ENCODE measurements at regions not wholly inside any gene's neighbourhood (a gene's known extent, or its start where the extent isn't known, plus 50 kb on each side); places are given as distances from the start of the nearest gene placed in this dataset.

DNA sequence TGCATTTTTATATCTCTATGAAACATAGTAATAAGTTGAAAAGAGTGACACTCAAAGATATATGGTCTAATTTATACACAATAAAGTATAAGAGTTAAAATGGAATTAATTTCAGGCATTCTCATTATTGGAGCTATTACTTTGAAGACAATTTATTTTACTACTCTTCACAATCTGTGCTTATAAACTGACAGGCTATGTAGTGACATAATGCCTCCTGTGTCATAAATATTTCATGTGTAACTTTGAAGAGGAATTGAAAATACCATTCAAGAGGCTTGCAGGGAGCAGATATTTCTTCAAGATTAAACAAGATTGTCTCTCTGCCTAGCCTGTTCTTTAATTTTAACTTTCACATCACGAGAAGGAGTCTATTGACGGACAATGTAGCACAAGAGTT, 1881.5 kb upstream of the PCDH20 start:
- Histone ChIP-seq H3K27me3 (replicated peaks in 1 of 2; ENCODE audit: control insufficient read depth in 2 of 2, insufficient read depth in 2 of 2, low read length in 1 of 2) (no peaks in the 10 kb centered on the region), H2AFZ (ENCODE audit: control insufficient read depth, low read depth, low read length) (no peak overlapping the region), H3K27ac (ENCODE audit: control insufficient read depth, insufficient read depth) (no peak overlapping the region), H4K20me1 (ENCODE audit: control insufficient read depth, insufficient read depth) (no peaks in the 10 kb centered on the region), H3K4me3 (no peak overlapping the region), H3K9me3 (replicated peaks; ENCODE audit: control insufficient read depth, insufficient read depth, low read length) (no peaks in the 10 kb centered on the region), H3K4me1 (ENCODE audit: control insufficient read depth, insufficient read depth, low read length) (no peaks in the 10 kb centered on the region), H3K79me2 (ENCODE audit: control insufficient read depth, insufficient read depth, low read length) (no peaks in the 10 kb centered on the region), H3K4me2 (ENCODE audit: control insufficient read depth, insufficient read depth) (no peak overlapping the region), H3K36me3 (ENCODE audit: control insufficient read depth in 2 of 2, insufficient read depth in 2 of 2, low read length in 1 of 2) (no peaks in the 10 kb centered on the region), H3K9ac (ENCODE audit: control insufficient read depth, insufficient read depth, low read length) (no peak overlapping the region)
- CTCF ChIA-PET, result no interaction called here
- DNase-seq (ENCODE audit: low read depth, low spot score), result no peak
- intact Hi-C loops (cut with micrococcal nuclease; ENCODE audit: unreplicated experiment), result no loop called here
- in situ Hi-C loops (cut with MboI), result no loop called here
- ATAC-seq, result no peak
- WGBS (ENCODE audit: insufficient coverage, insufficient replicate concordance, low lambda C conversion rate, missing lambda C conversion rate), result 27% methylated on average over 2 of the region's 2 CpGs
- no peak for FAIRE-seq
- SMC1A ChIA-PET (ENCODE audit: uncharacterized antibody, unreplicated experiment), result no interaction called here
- POLR2A ChIA-PET, result no interaction called here
- no TSS peak for BruUV-seq (replicated peaks)
- RAD21 ChIA-PET (ENCODE audit: unreplicated experiment), result no interaction called here
- TF ChIP-seq ESRRA (IDR thresholded peaks at IDR 0.05; ENCODE audit: low read length) (no peak), KAT2A (conservative IDR thresholded peaks at IDR 0.05; ENCODE audit: control insufficient read depth, low read depth, low read length) (no peak), STAT1 (conservative IDR thresholded peaks at IDR 0.05) (no peak), IKZF1 (conservative IDR thresholded peaks at IDR 0.05) (no peak)

DNA sequence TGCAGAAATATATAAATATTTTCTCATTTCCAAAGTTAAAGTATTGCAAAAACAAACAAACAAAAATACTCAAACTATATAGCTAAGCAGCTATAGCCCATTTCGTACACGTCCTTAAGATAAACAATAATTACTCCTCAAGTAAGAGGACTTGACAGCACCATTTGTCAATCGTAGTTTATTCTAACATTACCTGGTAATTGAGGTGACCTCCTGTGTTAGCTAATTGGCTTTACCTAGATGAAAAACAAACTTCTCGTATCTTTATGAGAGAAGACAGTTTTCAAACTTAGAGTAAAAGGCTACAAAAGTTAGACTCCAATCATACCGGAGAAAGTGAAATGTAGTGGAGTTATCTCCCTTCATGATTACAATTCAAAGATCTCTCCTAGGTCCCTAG, 1876.1 kb upstream of the PCDH20 start:
- Histone ChIP-seq H3K27me3 (replicated peaks in 1 of 2; ENCODE audit: control insufficient read depth in 2 of 2, insufficient read depth in 2 of 2, low read length in 1 of 2) (no peaks in the 10 kb centered on the region), H4K20me1 (ENCODE audit: control insufficient read depth, insufficient read depth) (no peaks in the 10 kb centered on the region), H3K9ac (ENCODE audit: control insufficient read depth, insufficient read depth, low read length) (no peak overlapping the region), H3K4me2 (ENCODE audit: control insufficient read depth, insufficient read depth) (no peak overlapping the region), H2AFZ (ENCODE audit: control insufficient read depth, low read depth, low read length) (no peak overlapping the region), H3K4me3 (no peak overlapping the region), H3K36me3 (ENCODE audit: control insufficient read depth in 2 of 2, insufficient read depth in 2 of 2, low read length in 1 of 2) (no peaks in the 10 kb centered on the region), H3K9me3 (replicated peaks; ENCODE audit: control insufficient read depth, insufficient read depth, low read length) (no peaks in the 10 kb centered on the region), H3K79me2 (ENCODE audit: control insufficient read depth, insufficient read depth, low read length) (no peaks in the 10 kb centered on the region), H3K4me1 (ENCODE audit: control insufficient read depth, insufficient read depth, low read length) (no peaks in the 10 kb centered on the region), H3K27ac (ENCODE audit: control insufficient read depth, insufficient read depth) (no peak overlapping the region)
- ChIA-PET SMC1A (ENCODE audit: uncharacterized antibody, unreplicated experiment) (no interaction called here), RAD21 (ENCODE audit: unreplicated experiment) (no interaction called here), CTCF (no interaction called here), POLR2A (no interaction called here)
- WGBS (ENCODE audit: insufficient coverage, insufficient replicate concordance, low lambda C conversion rate, missing lambda C conversion rate), result 21% methylated on average over 5 of the region's 5 CpGs
- DNase-seq (ENCODE audit: low read depth, low spot score) (no peak), FAIRE-seq (no peak), ATAC-seq (no peak)
- BruUV-seq (replicated peaks), result no TSS peak
- intact Hi-C loops (cut with micrococcal nuclease; ENCODE audit: unreplicated experiment) (no loop called here), in situ Hi-C loops (cut with MboI) (no loop called here)
- TF ChIP-seq ATF2 (IDR thresholded peaks at IDR 0.05; ENCODE audit: low read length) (no peak), POLR2A (IDR thresholded peaks at IDR 0.05; ENCODE audit: low read depth, low read length) (no peak), MAX (IDR thresholded peaks at IDR 0.05; ENCODE audit: low read depth, low read length) (no peak), MYC (IDR thresholded peaks at IDR 0.05; ENCODE audit: insufficient read depth, insufficient read length, insufficient replicate concordance, low read length, severe bottlenecking) (no peak), RFX5 (IDR thresholded peaks at IDR 0.05; ENCODE audit: low read depth, low read length) (no peak), EED (IDR thresholded peaks at IDR 0.05; ENCODE audit: low read depth) (no peak), HCFC1 (IDR thresholded peaks at IDR 0.05; ENCODE audit: low read length) (no peak), IRF4 (IDR thresholded peaks at IDR 0.05; ENCODE audit: low read depth, low read length) (no peak), ZNF207 (IDR thresholded peaks at IDR 0.05; ENCODE audit: borderline replicate concordance) (no peak), MEF2B (IDR thresholded peaks at IDR 0.05; ENCODE audit: partially characterized antibody, poor library complexity, severe bottlenecking) (no peak), GATAD2B (conservative IDR thresholded peaks at IDR 0.05; ENCODE audit: low read depth) (no peak)
- TF ChIP-seq, protein P1, sequence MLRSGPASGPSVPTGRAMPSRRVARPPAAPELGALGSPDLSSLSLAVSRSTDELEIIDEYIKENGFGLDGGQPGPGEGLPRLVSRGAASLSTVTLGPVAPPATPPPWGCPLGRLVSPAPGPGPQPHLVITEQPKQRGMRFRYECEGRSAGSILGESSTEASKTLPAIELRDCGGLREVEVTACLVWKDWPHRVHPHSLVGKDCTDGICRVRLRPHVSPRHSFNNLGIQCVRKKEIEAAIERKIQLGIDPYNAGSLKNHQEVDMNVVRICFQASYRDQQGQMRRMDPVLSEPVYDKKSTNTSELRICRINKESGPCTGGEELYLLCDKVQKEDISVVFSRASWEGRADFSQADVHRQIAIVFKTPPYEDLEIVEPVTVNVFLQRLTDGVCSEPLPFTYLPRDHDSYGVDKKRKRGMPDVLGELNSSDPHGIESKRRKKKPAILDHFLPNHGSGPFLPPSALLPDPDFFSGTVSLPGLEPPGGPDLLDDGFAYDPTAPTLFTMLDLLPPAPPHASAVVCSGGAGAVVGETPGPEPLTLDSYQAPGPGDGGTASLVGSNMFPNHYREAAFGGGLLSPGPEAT (IDR thresholded peaks at IDR 0.05; ENCODE audit: low read depth), result no peak
- TF ChIP-seq, protein P2, sequence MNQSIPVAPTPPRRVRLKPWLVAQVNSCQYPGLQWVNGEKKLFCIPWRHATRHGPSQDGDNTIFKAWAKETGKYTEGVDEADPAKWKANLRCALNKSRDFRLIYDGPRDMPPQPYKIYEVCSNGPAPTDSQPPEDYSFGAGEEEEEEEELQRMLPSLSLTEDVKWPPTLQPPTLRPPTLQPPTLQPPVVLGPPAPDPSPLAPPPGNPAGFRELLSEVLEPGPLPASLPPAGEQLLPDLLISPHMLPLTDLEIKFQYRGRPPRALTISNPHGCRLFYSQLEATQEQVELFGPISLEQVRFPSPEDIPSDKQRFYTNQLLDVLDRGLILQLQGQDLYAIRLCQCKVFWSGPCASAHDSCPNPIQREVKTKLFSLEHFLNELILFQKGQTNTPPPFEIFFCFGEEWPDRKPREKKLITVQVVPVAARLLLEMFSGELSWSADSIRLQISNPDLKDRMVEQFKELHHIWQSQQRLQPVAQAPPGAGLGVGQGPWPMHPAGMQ (IDR thresholded peaks at IDR 0.05; ENCODE audit: borderline replicate concordance), result no peak
